ENCODE measurements at regions not wholly inside any gene's neighbourhood (a gene's known extent, or its start where the extent isn't known, plus 50 kb on each side); places are given as distances from the start of the nearest gene placed in this dataset.

DNA sequence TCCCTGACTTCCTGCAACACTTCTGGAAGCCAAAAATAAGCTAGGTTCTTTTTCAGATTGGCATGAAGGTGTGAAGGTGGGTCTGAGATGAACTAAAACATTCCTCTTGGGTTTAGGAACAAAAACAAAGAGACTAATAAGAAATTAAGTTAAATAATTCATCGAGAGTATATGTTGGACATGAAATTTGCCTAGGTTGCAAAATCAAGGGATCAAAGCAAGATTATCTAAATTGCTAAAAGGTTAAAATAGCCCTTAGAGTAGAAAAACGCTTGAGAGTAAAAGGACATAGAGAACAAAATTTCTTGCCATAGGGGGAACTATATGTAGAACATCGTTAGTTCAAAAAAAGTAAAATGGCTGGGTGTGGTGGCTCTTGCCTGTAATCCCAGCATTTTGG lies 845.9 kb upstream of the NXPH2 start:
- TF ChIP-seq, protein P1, sequence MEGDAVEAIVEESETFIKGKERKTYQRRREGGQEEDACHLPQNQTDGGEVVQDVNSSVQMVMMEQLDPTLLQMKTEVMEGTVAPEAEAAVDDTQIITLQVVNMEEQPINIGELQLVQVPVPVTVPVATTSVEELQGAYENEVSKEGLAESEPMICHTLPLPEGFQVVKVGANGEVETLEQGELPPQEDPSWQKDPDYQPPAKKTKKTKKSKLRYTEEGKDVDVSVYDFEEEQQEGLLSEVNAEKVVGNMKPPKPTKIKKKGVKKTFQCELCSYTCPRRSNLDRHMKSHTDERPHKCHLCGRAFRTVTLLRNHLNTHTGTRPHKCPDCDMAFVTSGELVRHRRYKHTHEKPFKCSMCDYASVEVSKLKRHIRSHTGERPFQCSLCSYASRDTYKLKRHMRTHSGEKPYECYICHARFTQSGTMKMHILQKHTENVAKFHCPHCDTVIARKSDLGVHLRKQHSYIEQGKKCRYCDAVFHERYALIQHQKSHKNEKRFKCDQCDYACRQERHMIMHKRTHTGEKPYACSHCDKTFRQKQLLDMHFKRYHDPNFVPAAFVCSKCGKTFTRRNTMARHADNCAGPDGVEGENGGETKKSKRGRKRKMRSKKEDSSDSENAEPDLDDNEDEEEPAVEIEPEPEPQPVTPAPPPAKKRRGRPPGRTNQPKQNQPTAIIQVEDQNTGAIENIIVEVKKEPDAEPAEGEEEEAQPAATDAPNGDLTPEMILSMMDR (conservative IDR thresholded peaks at IDR 0.05; ENCODE audit: low read length): no peak
- no peak for TF ChIP-seq EZH2phosphoT487 (IDR thresholded peaks at IDR 0.05; ENCODE audit: borderline replicate concordance)
